ENCODE measurements at regions not wholly inside any gene's neighbourhood (a gene's known extent, or its start where the extent isn't known, plus 50 kb on each side); places are given as distances from the start of the nearest gene placed in this dataset.

GRCh38 chr15:70420948-70421482 is 323.3 kb upstream of the TLE3 start:
- DNase-seq = no peak

- no peak for DNase-seq
Observed at GRCh38 chr15:70420086-70420947, 322.6 kb upstream of the TLE3 start.

- no peak for DNase-seq
Observed at GRCh38 chr15:70418943-70419342, 321.2 kb upstream of the TLE3 start.

- DNase-seq = no peak
Observed at GRCh38 chr15:70417535-70417934, 319.8 kb upstream of the TLE3 start.

GRCh38 chr15:70416829-70417228 is 319.1 kb upstream of the TLE3 start:
- DNase-seq = no peak

- no peak for DNase-seq
Observed at GRCh38 chr15:70415398-70415797, 317.7 kb upstream of the TLE3 start.

GRCh38 chr15:70414626-70415025 is 316.9 kb upstream of the TLE3 start:
- no peak for DNase-seq

GRCh38 chr15:70412794-70413193 is 315.1 kb upstream of the TLE3 start:
- no peak for DNase-seq

GRCh38 chr15:70411143-70411863 is 313.6 kb upstream of the TLE3 start:
- DNase-seq = no peak

GRCh38 chr15:70410371-70410985 is 312.8 kb upstream of the TLE3 start:
- no peak for DNase-seq

- no peak for DNase-seq
Observed at GRCh38 chr15:70409388-70409787, 311.7 kb upstream of the TLE3 start.

- DNase-seq = no peak
Observed at GRCh38 chr15:70407955-70408354, 310.2 kb upstream of the TLE3 start.

- DNase-seq = no peak
Observed at GRCh38 chr15:70407336-70407670, 309.6 kb upstream of the TLE3 start.

GRCh38 chr15:70406617-70407335 is 309.1 kb upstream of the TLE3 start:
- no peak for DNase-seq

GRCh38 chr15:70401709-70402108 is 304.0 kb upstream of the TLE3 start:
- DNase-seq = no peak

GRCh38 chr15:70400766-70401541 is 303.2 kb upstream of the TLE3 start:
- DNase-seq = no peak

GRCh38 chr15:70399204-70399603 is 301.5 kb upstream of the TLE3 start:
- DNase-seq = no peak

- no peak for DNase-seq
Observed at GRCh38 chr15:70398694-70399093, 301.0 kb upstream of the TLE3 start.

- DNase-seq = no peak
Observed at GRCh38 chr15:70396807-70397206, 299.1 kb upstream of the TLE3 start.

GRCh38 chr15:70395164-70395563 is 297.4 kb upstream of the TLE3 start:
- DNase-seq = no peak

GRCh38 chr15:70390723-70391122 is 293.0 kb upstream of the TLE3 start:
- DNase-seq = no peak

- DNase-seq = no peak
Observed at GRCh38 chr15:70387993-70388392, 290.3 kb upstream of the TLE3 start.
